Left lung (tissue), 4 donors: ENCODE measurements at regions not wholly inside any gene's neighbourhood (a gene's known extent, or its start where the extent isn't known, plus 50 kb on each side); places are given as distances from the start of the nearest gene placed in this dataset.

ENCODE experiments used
- ATAC-seq: fragments of 200-7000 bp; cut with Tn5 transposase; one replicate; pipeline ENCODE4 v1.9.1; 2020; ENCODE audit warnings: moderate library complexity
- DNase-seq, 4 donors: peaks; one replicate each; pipeline ENCODE4 v3.0.0-alpha.2; 2013 to 2020
- H3K27ac ChIP-seq, 2 donors: fragments of 200-600 bp; sonication (generic) in 1 of 2; one replicate each; pipeline versions ENCODE4 v1.5.0 to v1.8.0; 2020 to 2021
- H3K27me3 ChIP-seq, 2 donors: fragments of 200-600 bp; sonication (generic) in 1 of 2; one replicate each; pipeline versions ENCODE4 v1.5.0 to v1.8.0; 2020 to 2021
- H3K36me3 ChIP-seq, 2 donors: fragments of 200-600 bp; sonication (generic) in 1 of 2; one replicate each; pipeline versions ENCODE4 v1.5.0 to v1.8.0; 2020 to 2021
- H3K4me1 ChIP-seq, 2 donors: fragments of 200-600 bp; one replicate each; pipeline ENCODE4 v1.8.0; 2021
- H3K4me3 ChIP-seq, 2 donors: fragments of 200-600 bp; sonication (generic) in 1 of 2; one replicate each; pipeline versions ENCODE4 v1.5.0 to v1.8.0; 2020 to 2021; ENCODE audit warnings: mild to moderate bottlenecking in 1 of 2
- H3K9me3 ChIP-seq, 2 donors: fragments of 200-600 bp; sonication (generic) in 1 of 2; one replicate each; pipeline versions ENCODE4 v1.5.0 to v1.8.0; 2020 to 2021
- CTCF ChIP-seq, 2 donors: fragments of 200-600 bp; sonication (generic) in 1 of 2; IDR thresholded peaks; one replicate each; pipeline versions ENCODE4 v1.5.0 to v1.8.0; 2021; ENCODE audit warnings: antibody characterized with exemption in 2 of 2
- intact Hi-C, 2 donors: fragments of 100-400 bp; cut with DNase I; formaldehyde crosslinking; loops; one replicate each; pipeline versions ENCODE4 v1.11.2 to v1.14.2; 2022
- donor health status: DM: no; HTN: yes; CAD: no.
- donor health status: DM: no; HTN: no; CAD: no.

GRCh38 chr1:191528275-191528674 is 630.0 kb upstream of the RGS18 start:
- intact Hi-C loops, result no loop called here
- no peak for ATAC-seq
- Histone ChIP-seq H3K36me3 (no peaks in the 10 kb centered on the region), H3K9me3 (peaks cover 0 to 9% of the 10 kb centered on the region in 2 donors), H3K4me1 (no peaks in the 10 kb centered on the region), H3K4me3 (no peak overlapping the region), H3K27me3 (no peaks in the 10 kb centered on the region), H3K27ac (no peak overlapping the region)
- no peak for DNase-seq
- no peak for TF ChIP-seq CTCF (IDR thresholded peaks at IDR 0.05)

- TF ChIP-seq CTCF (IDR thresholded peaks at IDR 0.05), result no peak
- ATAC-seq, result no peak
- peaks cover 0 to 6% of the 10 kb centered on the region in 2 donors for H3K9me3 ChIP-seq
- no peak for DNase-seq
- intact Hi-C loops, result no loop called here
- no peak overlapping the region for H3K4me3 ChIP-seq
- no peaks in the 10 kb centered on the region for H3K4me1 ChIP-seq
- H3K36me3 ChIP-seq, result no peaks in the 10 kb centered on the region
- no peak overlapping the region for H3K27ac ChIP-seq
- H3K27me3 ChIP-seq, result no peaks in the 10 kb centered on the region
Observed at GRCh38 chr1:191530928-191531327, 627.3 kb upstream of the RGS18 start.

GRCh38 chr1:191533254-191533653 is 625.0 kb upstream of the RGS18 start:
- no peak overlapping the region for H3K27ac ChIP-seq
- intact Hi-C loops, result no loop called here
- DNase-seq, result peak in 1 of 4 donors; percentile 20
- TF ChIP-seq CTCF (IDR thresholded peaks at IDR 0.05), result no peak
- H3K36me3 ChIP-seq, result no peaks in the 10 kb centered on the region
- no peak overlapping the region for H3K4me3 ChIP-seq
- no peak for ATAC-seq
- no peaks in the 10 kb centered on the region for H3K27me3 ChIP-seq
- no peaks in the 10 kb centered on the region for H3K4me1 ChIP-seq
- peaks cover 0 to 21% of the 10 kb centered on the region in 2 donors for H3K9me3 ChIP-seq

GRCh38 chr1:191536791-191537429 is 621.4 kb upstream of the RGS18 start:
- no peaks in the 10 kb centered on the region for H3K4me1 ChIP-seq
- peaks cover 0 to 21% of the 10 kb centered on the region in 2 donors for H3K9me3 ChIP-seq
- DNase-seq, result no peak
- intact Hi-C loops, result no loop called here
- no peaks in the 10 kb centered on the region for H3K27me3 ChIP-seq
- TF ChIP-seq CTCF (IDR thresholded peaks at IDR 0.05), result no peak
- H3K4me3 ChIP-seq, result no peak overlapping the region
- H3K27ac ChIP-seq, result no peak overlapping the region
- H3K36me3 ChIP-seq, result no peaks in the 10 kb centered on the region
- ATAC-seq, result no peak

- H3K27me3 ChIP-seq, result no peaks in the 10 kb centered on the region
- intact Hi-C loops, result no loop called here
- H3K27ac ChIP-seq, result no peak overlapping the region
- no peak for TF ChIP-seq CTCF (IDR thresholded peaks at IDR 0.05)
- DNase-seq, result no peak
- H3K4me1 ChIP-seq, result no peaks in the 10 kb centered on the region
- no peak overlapping the region for H3K4me3 ChIP-seq
- H3K36me3 ChIP-seq, result no peaks in the 10 kb centered on the region
- ATAC-seq, result no peak
- H3K9me3 ChIP-seq, result peaks cover 0 to 13% of the 10 kb centered on the region in 2 donors
Observed at GRCh38 chr1:191541758-191542157, 616.5 kb upstream of the RGS18 start.
